ENCODE measurements at regions not wholly inside any gene's neighbourhood (a gene's known extent, or its start where the extent isn't known, plus 50 kb on each side); places are given as distances from the start of the nearest gene placed in this dataset.

GRCh38 chr10:129029851-129030602, 437.0 kb upstream of the MGMT start:
- Histone ChIP-seq H3K9ac (ENCODE audit: low read length) (no peak overlapping the region), H3K27ac (ENCODE audit: low read depth, low read length) (no peak overlapping the region), H3K27me3 (ENCODE audit: control insufficient read depth in 1 of 2, insufficient read depth in 2 of 2, low read length in 2 of 2) (peaks cover 18 to 36% of the 10 kb centered on the region in 2 donors), H3K9me3 (ENCODE audit: low read length) (no peaks in the 10 kb centered on the region), H3K4me3 (ENCODE audit: low read depth in 1 of 2, low read length in 2 of 2) (no peak overlapping the region), H3K36me3 (ENCODE audit: insufficient read depth, low read length) (no peaks in the 10 kb centered on the region), H3K4me1 (ENCODE audit: insufficient read depth, low read length) (peaks cover 16% of the 10 kb centered on the region)

- Histone ChIP-seq H3K4me3 (ENCODE audit: low read depth in 1 of 2, low read length in 2 of 2) (no peak overlapping the region), H3K9ac (ENCODE audit: low read length) (no peak overlapping the region), H3K27ac (ENCODE audit: low read depth, low read length) (no peak overlapping the region), H3K9me3 (ENCODE audit: low read length) (no peaks in the 10 kb centered on the region), H3K4me1 (ENCODE audit: insufficient read depth, low read length) (peaks cover 16% of the 10 kb centered on the region), H3K36me3 (ENCODE audit: insufficient read depth, low read length) (no peaks in the 10 kb centered on the region), H3K27me3 (ENCODE audit: control insufficient read depth in 1 of 2, insufficient read depth in 2 of 2, low read length in 2 of 2) (peaks cover 18 to 36% of the 10 kb centered on the region in 2 donors)
Measured at GRCh38 chr10:129030603-129030895, 436.5 kb upstream of the MGMT start.

GRCh38 chr10:129030996-129031843, 435.8 kb upstream of the MGMT start:
- H3K27me3 ChIP-seq (ENCODE audit: control insufficient read depth in 1 of 2, insufficient read depth in 2 of 2, low read length in 2 of 2) = peaks cover 18 to 36% of the 10 kb centered on the region in 2 donors
- peaks cover 16% of the 10 kb centered on the region for H3K4me1 ChIP-seq (ENCODE audit: insufficient read depth, low read length)
- H3K9me3 ChIP-seq (ENCODE audit: low read length) = no peaks in the 10 kb centered on the region
- no peak overlapping the region for H3K9ac ChIP-seq (ENCODE audit: low read length)
- no peaks in the 10 kb centered on the region for H3K36me3 ChIP-seq (ENCODE audit: insufficient read depth, low read length)
- H3K27ac ChIP-seq (ENCODE audit: low read depth, low read length) = no peak overlapping the region
- no peak overlapping the region for H3K4me3 ChIP-seq (ENCODE audit: low read depth in 1 of 2, low read length in 2 of 2)

- H3K27me3 ChIP-seq (ENCODE audit: control insufficient read depth in 1 of 2, insufficient read depth in 2 of 2, low read length in 2 of 2) = peaks cover 18 to 36% of the 10 kb centered on the region in 2 donors
- no peak overlapping the region for H3K27ac ChIP-seq (ENCODE audit: low read depth, low read length)
- peaks cover 16% of the 10 kb centered on the region for H3K4me1 ChIP-seq (ENCODE audit: insufficient read depth, low read length)
- H3K9ac ChIP-seq (ENCODE audit: low read length) = no peak overlapping the region
- no peak overlapping the region for H3K4me3 ChIP-seq (ENCODE audit: low read depth in 1 of 2, low read length in 2 of 2)
- H3K36me3 ChIP-seq (ENCODE audit: insufficient read depth, low read length) = no peaks in the 10 kb centered on the region
- H3K9me3 ChIP-seq (ENCODE audit: low read length) = no peaks in the 10 kb centered on the region
Measured at GRCh38 chr10:129031844-129032150, 435.2 kb upstream of the MGMT start.

GRCh38 chr10:129032372-129033313, 434.4 kb upstream of the MGMT start:
- peaks cover 18 to 36% of the 10 kb centered on the region in 2 donors for H3K27me3 ChIP-seq (ENCODE audit: control insufficient read depth in 1 of 2, insufficient read depth in 2 of 2, low read length in 2 of 2)
- H3K27ac ChIP-seq (ENCODE audit: low read depth, low read length) = no peak overlapping the region

GRCh38 chr10:129033340-129033739, 433.7 kb upstream of the MGMT start:
- H3K36me3 ChIP-seq (ENCODE audit: insufficient read depth, low read length) = no peaks in the 10 kb centered on the region
- peaks cover 18 to 36% of the 10 kb centered on the region in 2 donors for H3K27me3 ChIP-seq (ENCODE audit: control insufficient read depth in 1 of 2, insufficient read depth in 2 of 2, low read length in 2 of 2)
- H3K9me3 ChIP-seq (ENCODE audit: low read length) = no peaks in the 10 kb centered on the region
- H3K4me1 ChIP-seq (ENCODE audit: insufficient read depth, low read length) = peaks cover 16% of the 10 kb centered on the region
- no peak overlapping the region for H3K9ac ChIP-seq (ENCODE audit: low read length)
- no peak overlapping the region for H3K4me3 ChIP-seq (ENCODE audit: low read depth in 1 of 2, low read length in 2 of 2)
- no peak overlapping the region for H3K27ac ChIP-seq (ENCODE audit: low read depth, low read length)

More at GRCh38 chr10:129032372-129033313, 434.4 kb upstream of the MGMT start:
- Histone ChIP-seq H3K4me3 (ENCODE audit: low read depth in 1 of 2, low read length in 2 of 2) (no peak overlapping the region), H3K9me3 (ENCODE audit: low read length) (no peaks in the 10 kb centered on the region), H3K4me1 (ENCODE audit: insufficient read depth, low read length) (peaks cover 16% of the 10 kb centered on the region), H3K36me3 (ENCODE audit: insufficient read depth, low read length) (no peaks in the 10 kb centered on the region), H3K9ac (ENCODE audit: low read length) (no peak overlapping the region)

DNA sequence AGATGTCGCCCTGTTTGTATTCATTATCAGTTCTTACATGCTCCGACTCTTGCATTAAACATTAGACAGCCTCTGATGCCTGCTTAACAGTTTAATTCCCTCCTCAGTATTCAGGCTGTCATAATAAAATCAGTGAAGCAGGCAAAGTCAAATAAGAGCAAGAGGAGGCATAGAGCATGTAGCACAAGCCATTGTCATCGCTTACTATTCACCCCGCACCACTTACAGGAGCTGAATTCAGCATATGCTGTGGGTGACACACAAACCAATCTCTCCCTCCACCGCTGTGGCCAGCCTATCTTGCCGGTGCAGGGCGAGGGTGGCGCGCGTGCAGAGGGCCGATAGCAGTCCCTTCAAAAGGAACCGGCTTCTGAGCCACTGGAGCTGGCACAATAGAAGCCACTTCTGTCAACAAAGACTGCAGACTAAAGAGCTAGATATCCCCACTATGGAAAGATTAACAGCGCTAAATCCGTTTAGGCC, 433.2 kb upstream of the MGMT start:
- peaks cover 16% of the 10 kb centered on the region for H3K4me1 ChIP-seq (ENCODE audit: insufficient read depth, low read length)
- H3K36me3 ChIP-seq (ENCODE audit: insufficient read depth, low read length) = no peaks in the 10 kb centered on the region
- no peak overlapping the region for H3K9ac ChIP-seq (ENCODE audit: low read length)
- H3K27ac ChIP-seq (ENCODE audit: low read depth, low read length) = no peak overlapping the region
- H3K9me3 ChIP-seq (ENCODE audit: low read length) = no peaks in the 10 kb centered on the region
- H3K4me3 ChIP-seq (ENCODE audit: low read depth in 1 of 2, low read length in 2 of 2) = no peak overlapping the region
- peaks cover 18 to 36% of the 10 kb centered on the region in 2 donors for H3K27me3 ChIP-seq (ENCODE audit: control insufficient read depth in 1 of 2, insufficient read depth in 2 of 2, low read length in 2 of 2)

DNA sequence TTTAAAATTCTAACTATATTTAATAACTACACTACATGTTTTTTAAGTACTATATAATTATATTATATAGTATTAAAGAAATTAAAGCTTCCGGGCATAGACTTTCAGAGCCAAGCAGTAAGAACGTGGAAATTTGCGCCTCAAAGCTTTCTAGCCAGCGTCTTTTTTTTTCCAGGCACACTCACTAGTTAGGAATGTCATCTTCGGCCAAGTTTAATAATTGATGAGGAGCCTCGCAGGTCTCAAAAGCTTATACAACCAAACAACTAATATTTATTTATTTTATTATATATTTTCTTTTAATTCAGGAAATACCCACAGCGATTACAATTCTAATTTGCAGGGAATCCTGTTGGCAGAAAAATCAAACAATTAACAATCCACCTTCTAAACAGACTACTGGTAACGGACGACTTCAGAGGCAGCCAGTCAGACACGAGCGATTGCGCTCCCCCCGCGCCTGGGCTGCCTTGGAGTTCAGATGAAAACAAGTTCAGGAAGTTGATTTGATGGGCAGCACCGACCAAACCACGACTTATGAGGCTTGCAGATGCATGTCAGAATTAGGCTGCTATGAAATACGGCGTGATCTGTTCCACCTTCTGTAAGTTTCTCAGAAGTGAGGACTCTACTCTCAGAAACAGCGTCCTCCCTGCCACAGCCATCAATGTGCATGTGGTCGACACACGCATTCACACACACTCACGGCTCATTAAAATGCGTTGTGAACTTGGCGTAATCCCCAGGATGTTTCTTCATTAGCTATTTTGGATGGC, 431.8 kb upstream of the MGMT start:
- no peaks in the 10 kb centered on the region for H3K36me3 ChIP-seq (ENCODE audit: insufficient read depth, low read length)
- peaks cover 16% of the 10 kb centered on the region for H3K4me1 ChIP-seq (ENCODE audit: insufficient read depth, low read length)
- peaks cover 18 to 31% of the 10 kb centered on the region in 2 donors for H3K27me3 ChIP-seq (ENCODE audit: control insufficient read depth in 1 of 2, insufficient read depth in 2 of 2, low read length in 2 of 2)
- no peak overlapping the region for H3K4me3 ChIP-seq (ENCODE audit: low read depth in 1 of 2, low read length in 2 of 2)
- no peak overlapping the region for H3K27ac ChIP-seq (ENCODE audit: low read depth, low read length)
- H3K9me3 ChIP-seq (ENCODE audit: low read length) = no peaks in the 10 kb centered on the region
- no peak overlapping the region for H3K9ac ChIP-seq (ENCODE audit: low read length)

GRCh38 chr10:129038522-129038921, 428.5 kb upstream of the MGMT start:
- H3K9ac ChIP-seq (ENCODE audit: low read length) = no peak overlapping the region
- no peak overlapping the region for H3K4me3 ChIP-seq (ENCODE audit: low read depth in 1 of 2, low read length in 2 of 2)
- no peak overlapping the region for H3K27ac ChIP-seq (ENCODE audit: low read depth, low read length)
- H3K27me3 ChIP-seq (ENCODE audit: control insufficient read depth in 1 of 2, insufficient read depth in 2 of 2, low read length in 2 of 2) = peaks cover 0 to 10% of the 10 kb centered on the region in 2 donors
- no peaks in the 10 kb centered on the region for H3K36me3 ChIP-seq (ENCODE audit: insufficient read depth, low read length)
- no peaks in the 10 kb centered on the region for H3K4me1 ChIP-seq (ENCODE audit: insufficient read depth, low read length)
- no peaks in the 10 kb centered on the region for H3K9me3 ChIP-seq (ENCODE audit: low read length)

GRCh38 chr10:129039406-129040370, 427.4 kb upstream of the MGMT start:
- Histone ChIP-seq H3K4me3 (ENCODE audit: low read depth in 1 of 2, low read length in 2 of 2) (no peak overlapping the region), H3K27ac (ENCODE audit: low read depth, low read length) (no peak overlapping the region), H3K27me3 (ENCODE audit: control insufficient read depth in 1 of 2, insufficient read depth in 2 of 2, low read length in 2 of 2) (no peaks in the 10 kb centered on the region), H3K4me1 (ENCODE audit: insufficient read depth, low read length) (no peaks in the 10 kb centered on the region), H3K36me3 (ENCODE audit: insufficient read depth, low read length) (no peaks in the 10 kb centered on the region), H3K9me3 (ENCODE audit: low read length) (no peaks in the 10 kb centered on the region), H3K9ac (ENCODE audit: low read length) (no peak overlapping the region)

Measured in muscle layer of colon (tissue), 2 donors.